HepG2 (cell line): ENCODE measurements at regions not wholly inside any gene's neighbourhood (a gene's known extent, or its start where the extent isn't known, plus 50 kb on each side); places are given as distances from the start of the nearest gene placed in this dataset.

Source experiments
- ATAC-seq: fragments of 200-7000 bp; cut with Tn5 transposase; 3 replicates; pipeline ENCODE4 v1.9.1; 2020; ENCODE audit warnings: mild to moderate bottlenecking, moderate library complexity
- BruUV-seq: library from RNA; stranded (reverse); fragments of 400-500 nt; replicated peaks from 2 replicates; lab custom pipeline; 2021; lab: Mats Ljungman, UMichigan
- CTCF ChIA-PET: fragments of 300-600 bp; formaldehyde crosslinking; extraction: SDS; loops from one replicate; lab custom pipeline; 2021; ENCODE audit warnings: low total read pairs, inconsistent platforms, low intra/inter-chr PET ratio; lab: Yijun Ruan, JAX
- POLR2A ChIA-PET: fragments of 350-600 bp; sonication (Branson Sonifier 250); formaldehyde crosslinking; loops from one replicate; lab custom pipeline; 2020; ENCODE audit warnings: antibody characterized with exemption, inconsistent platforms; lab: Yijun Ruan, JAX
- DNase-seq: peaks from one replicate; pipeline ENCODE4 v3.0.0-alpha.2; 2015; ENCODE audit warnings: low spot score
- FAIRE-seq: peaks from 3 replicates; lab custom pipeline; 2011; peaks lifted over from hg19 to GRCh38; lab: Jason Lieb, UNC
- H2AFZ ChIP-seq: one replicate; pipeline ENCODE4 v1.6.1; 2011; ENCODE audit warnings: low read length, inconsistent platforms
- H3K27ac ChIP-seq: fragments of 300-600 bp; 3 replicates; pipeline ENCODE4 v1.8.0; 2011; ENCODE audit warnings: mixed run types, mild to moderate bottlenecking, mixed read lengths, low read length, inconsistent platforms; ENCODE audit not compliant: insufficient read depth; ENCODE audit errors: extremely low read length
- H3K27me3 ChIP-seq, 2 experiments: fragments of 200-600 bp in 1 of 2; 2 replicates in 1 of 2; 3 replicates in 1 of 2; pipeline versions ENCODE4 v1.6.0 to v1.8.0; 2011; ENCODE audit warnings: low read length in 2 of 2, mild to moderate bottlenecking in 2 of 2, moderate library complexity in 2 of 2, inconsistent platforms in 1 of 2; ENCODE audit not compliant: insufficient read depth in 2 of 2, control insufficient read depth in 1 of 2
- H3K36me3 ChIP-seq, 2 experiments: fragments of 200-600 bp in 1 of 2; replicated peaks in 1 of 2; 2 replicates in 1 of 2; 3 replicates in 1 of 2; pipeline versions ENCODE4 v1.5.1 to v1.8.0; 2011; ENCODE audit warnings: low read length in 2 of 2, inconsistent platforms in 1 of 2; ENCODE audit not compliant: insufficient read depth in 2 of 2, control insufficient read depth in 1 of 2
- H3K4me1 ChIP-seq: 2 replicates; pipeline ENCODE4 v1.5.1; 2012; ENCODE audit warnings: low read length, inconsistent platforms; ENCODE audit not compliant: insufficient read depth
- H3K4me2 ChIP-seq: 2 replicates; pipeline ENCODE4 v1.6.0; 2011; ENCODE audit warnings: low read depth, low read length, inconsistent platforms
- H3K4me3 ChIP-seq, 3 experiments: fragments of 200-600 bp in 1 of 3; sonication (generic), shearing (Covaris generic) in 1 of 3; replicated peaks in 1 of 3; 2 replicates each; pipeline ENCODE4 v1.5.1; 2011 to 2016; ENCODE audit warnings: low read length in 3 of 3, inconsistent platforms in 2 of 3, low read depth in 2 of 3, mild to moderate bottlenecking in 2 of 3, control low read depth in 1 of 3, mixed read lengths in 1 of 3; ENCODE audit not compliant: insufficient read depth in 1 of 3
- H3K79me2 ChIP-seq: one replicate; pipeline ENCODE4 v1.6.1; 2011; ENCODE audit warnings: low read length, inconsistent platforms; ENCODE audit not compliant: insufficient read depth
- H3K9ac ChIP-seq: 2 replicates; pipeline ENCODE4 v1.6.0; 2011; ENCODE audit warnings: mild to moderate bottlenecking, low read depth, low read length, inconsistent platforms; ENCODE audit not compliant: insufficient read depth
- H3K9me3 ChIP-seq: 2 replicates; pipeline ENCODE4 v1.5.1; 2012; ENCODE audit warnings: mild to moderate bottlenecking, low read length
- H4K20me1 ChIP-seq: 2 replicates; pipeline ENCODE4 v1.6.0; 2011; ENCODE audit warnings: inconsistent platforms, mild to moderate bottlenecking, low read length, moderate library complexity; ENCODE audit not compliant: insufficient read depth
- ATF3 ChIP-seq: sonication (generic); formaldehyde crosslinking; IDR thresholded peaks from 2 replicates; pipeline ENCODE4 v1.4.0; 2020; ENCODE audit warnings: missing genetic modification reagents
- ATF6 ChIP-seq: sonication (generic); formaldehyde crosslinking; conservative IDR thresholded peaks from 2 replicates; pipeline ENCODE4 v1.4.0; 2020; ENCODE audit warnings: missing genetic modification reagents
- BRD4 ChIP-seq: sonication (generic); formaldehyde crosslinking; IDR thresholded peaks from 2 replicates; pipeline ENCODE4 v1.4.0; 2020; ENCODE audit warnings: missing genetic modification reagents
- ESRRA ChIP-seq: sonication (generic); formaldehyde crosslinking; IDR thresholded peaks from 2 replicates; pipeline ENCODE4 v1.5.1; 2020; ENCODE audit warnings: mild to moderate bottlenecking, low read depth, missing genetic modification reagents
- HINFP ChIP-seq: sonication (generic); formaldehyde crosslinking; IDR thresholded peaks from 2 replicates; pipeline ENCODE4 v1.4.0; 2020; ENCODE audit warnings: low read depth, mild to moderate bottlenecking, missing genetic modification reagents
- PHF8 ChIP-seq: sonication (generic); formaldehyde crosslinking; IDR thresholded peaks from 2 replicates; pipeline ENCODE4 v1.5.0; 2020; ENCODE audit warnings: missing genetic modification reagents
- TBL1XR1 ChIP-seq: fragments of 150-350 bp; IDR thresholded peaks from 2 replicates; pipeline ENCODE4 v1.6.1; 2014; ENCODE audit warnings: borderline replicate concordance, low read length; ENCODE audit not compliant: partially characterized antibody
- ZBTB44 ChIP-seq: sonication (generic); formaldehyde crosslinking; IDR thresholded peaks from 2 replicates; pipeline ENCODE4 v1.4.0; 2020; ENCODE audit warnings: missing genetic modification reagents
- ZNF687 ChIP-seq: sonication (generic); formaldehyde crosslinking; IDR thresholded peaks from 2 replicates; pipeline ENCODE4 v1.5.1; 2020; ENCODE audit warnings: mild to moderate bottlenecking, missing genetic modification reagents, moderate library complexity
- ZNF703 ChIP-seq: sonication (generic); formaldehyde crosslinking; IDR thresholded peaks from 2 replicates; pipeline ENCODE4 v1.5.1; 2020; ENCODE audit warnings: missing genetic modification reagents, mild to moderate bottlenecking, moderate library complexity, borderline replicate concordance
- ZNF710 ChIP-seq: sonication (generic); formaldehyde crosslinking; IDR thresholded peaks from 2 replicates; pipeline ENCODE4 v1.5.0; 2020; ENCODE audit warnings: mild to moderate bottlenecking, missing genetic modification reagents, borderline replicate concordance
- WGBS: methylation state at CpG from one replicate; pipeline ENCODE4 v1.1.6; 2017; ENCODE audit warnings: low lambda C conversion rate; 5-methylcytosine and 5-hydroxymethylcytosine counted together
- in situ Hi-C: cut with HindIII; loops from 2 replicates; pipeline ENCODE4 v1.10.0; 2017; ENCODE audit warnings: low pct_unique_long_range_greater_than_20kb; ENCODE audit not compliant: extremely low pct_ligation_motif_present
- intact Hi-C: fragments of 100-400 bp; cut with micrococcal nuclease; formaldehyde crosslinking; loops from one replicate; pipeline ENCODE4 v1.10.0; 2022; ENCODE audit not compliant: unreplicated experiment

- TF ChIP-seq PHF8 (CRISPR knock-in tag): no peak
Measured at GRCh38 chr7:22025983-22026382, 80.3 kb upstream of the CDCA7L start (continued).

GRCh38 chr7:22025075-22025474 is 79.4 kb upstream of the CDCA7L start:
- intact Hi-C loops: no loop called here

More at GRCh38 chr7:22025075-22025474, 79.4 kb upstream of the CDCA7L start:
- Histone ChIP-seq H3K27ac (no peak overlapping the region), H3K27me3 (peaks cover 1 to 12% of the 10 kb centered on the region in 2 experiments; a peak in 2 of 5 replicates), H3K4me2 (no peak overlapping the region), H2AFZ (no peak overlapping the region), H3K9ac (no peak overlapping the region), H3K4me1 (no peaks in the 10 kb centered on the region)
- in situ Hi-C loops: no loop called here
- BruUV-seq: no TSS peak
- no peak for TF ChIP-seq ZNF703 (CRISPR knock-in tag)
- TF ChIP-seq ZNF687 (CRISPR knock-in tag): no peak
- no peak for TF ChIP-seq ATF6 (CRISPR knock-in tag)
- no peak for TF ChIP-seq BRD4 (CRISPR knock-in tag)
- no peak for TF ChIP-seq HINFP (CRISPR knock-in tag)
- no peak for TF ChIP-seq ZBTB44 (CRISPR knock-in tag)
- TF ChIP-seq ATF3 (CRISPR knock-in tag): no peak
- no peak for TF ChIP-seq ZNF710 (CRISPR knock-in tag)
- no peak for TF ChIP-seq ESRRA (CRISPR knock-in tag)
- no peak for TF ChIP-seq TBL1XR1
- TF ChIP-seq, all 625 proteins: peak for 0
- FAIRE-seq (no peak), DNase-seq (no peak), ATAC-seq (no peak)
- H3K9me3 ChIP-seq: no peaks in the 10 kb centered on the region
- 5% methylated on average over 2 of the region's 2 CpGs for WGBS
- H3K4me3 ChIP-seq: no peak overlapping the region
- no peaks in the 10 kb centered on the region for H3K79me2 ChIP-seq
- POLR2A ChIA-PET: no interaction called here
- CTCF ChIA-PET: no interaction called here
- no peaks in the 10 kb centered on the region for H4K20me1 ChIP-seq
- no peaks in the 10 kb centered on the region for H3K36me3 ChIP-seq
